SK-N-SH treated with all-trans-retinoic acid at 6 μM for 48 hours (cell line): ENCODE measurements at regions not wholly inside any gene's neighbourhood (a gene's known extent, or its start where the extent isn't known, plus 50 kb on each side); places are given as distances from the start of the nearest gene placed in this dataset.

Experiments
- ARNTL ChIP-seq: fragments of 450-650 bp; formaldehyde crosslinking; IDR thresholded peaks from 2 replicates; pipeline ENCODE4 v1.5.0; 2020; ENCODE audit warnings: low read depth, mild to moderate bottlenecking, moderate library complexity, borderline replicate concordance
- BACH2 ChIP-seq: fragments of 250-450 bp; sonication (Bioruptor Pico); IDR thresholded peaks from 2 replicates; pipeline ENCODE4 v1.9.0; 2021; ENCODE audit warnings: mild to moderate bottlenecking, borderline replicate concordance
- CSDC2 ChIP-seq: fragments of 250-450 bp; sonication (Bioruptor Pico); IDR thresholded peaks from 2 replicates; pipeline ENCODE4 v1.5.0; 2020; ENCODE audit warnings: mild to moderate bottlenecking, moderate library complexity
- ESRRG ChIP-seq: fragments of 250-450 bp; sonication (Bioruptor Pico); IDR thresholded peaks from 2 replicates; pipeline ENCODE4 v1.6.1; 2021; ENCODE audit warnings: mild to moderate bottlenecking
- ISL1 ChIP-seq: fragments of 250-450 bp; sonication (Bioruptor Pico); IDR thresholded peaks from 2 replicates; pipeline ENCODE4 v2.1.2; 2022; ENCODE audit warnings: mild to moderate bottlenecking, moderate library complexity
- OSR1 ChIP-seq: fragments of 250-450 bp; sonication (Bioruptor Pico); IDR thresholded peaks from 2 replicates; pipeline ENCODE4 v1.8.0; 2022; ENCODE audit warnings: moderate library complexity, mild to moderate bottlenecking, inconsistent platforms
- PATZ1 ChIP-seq: fragments of 250-450 bp; sonication (Bioruptor Pico); IDR thresholded peaks from 2 replicates; pipeline ENCODE4 v1.8.0; 2020; ENCODE audit warnings: mild to moderate bottlenecking, moderate library complexity, borderline replicate concordance
- POU6F1 ChIP-seq: fragments of 250-450 bp; sonication (Bioruptor Pico); IDR thresholded peaks from 2 replicates; pipeline ENCODE4 v1.8.0; 2021; ENCODE audit warnings: low read depth, mild to moderate bottlenecking, moderate library complexity, borderline replicate concordance
- RARB ChIP-seq: fragments of 250-450 bp; sonication (Bioruptor Pico); IDR thresholded peaks from 2 replicates; pipeline ENCODE4 v1.8.0; 2021; ENCODE audit warnings: mild to moderate bottlenecking, moderate library complexity
- TCF4 ChIP-seq: fragments of 250-450 bp; sonication (Bioruptor Pico); IDR thresholded peaks from 2 replicates; pipeline ENCODE4 v1.8.0; 2021; ENCODE audit warnings: mild to moderate bottlenecking, moderate library complexity, borderline replicate concordance
- TOX ChIP-seq: fragments of 250-450 bp; sonication (Bioruptor Pico); IDR thresholded peaks from 2 replicates; pipeline ENCODE4 v1.8.0; 2021; ENCODE audit warnings: mild to moderate bottlenecking, moderate library complexity, borderline replicate concordance
- TF ChIP-seq, protein P1 (sequence below): fragments of 250-450 bp; sonication (Bioruptor Pico); IDR thresholded peaks from 2 replicates; pipeline ENCODE4 v1.5.0; 2020; ENCODE audit warnings: mild to moderate bottlenecking, moderate library complexity
- TF ChIP-seq, protein P2 (sequence below): fragments of 250-450 bp; sonication (Bioruptor Pico); IDR thresholded peaks from 2 replicates; pipeline ENCODE4 v1.5.1; 2020; ENCODE audit warnings: low read depth, mild to moderate bottlenecking, moderate library complexity

DNA sequence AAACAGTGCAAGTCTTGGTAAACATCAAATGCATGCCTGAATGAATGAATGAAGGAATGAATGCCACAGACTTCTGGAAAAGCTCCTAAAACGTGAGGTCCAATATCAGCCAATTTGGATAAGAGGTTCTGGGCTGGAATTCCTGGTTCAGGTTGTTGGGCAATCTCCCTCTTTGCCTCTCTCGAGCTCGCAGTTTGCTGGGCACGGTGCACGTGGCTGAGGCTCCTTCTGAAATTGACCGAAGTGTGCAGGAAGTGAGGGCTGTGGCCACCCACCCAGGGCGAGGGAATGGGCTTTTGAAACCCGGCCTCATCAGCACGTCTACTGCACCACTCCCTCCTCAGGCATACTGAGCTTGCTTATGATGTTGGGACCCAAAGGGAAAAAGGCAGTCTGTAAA is 288.8 kb upstream of the HS6ST1 start:
- TF ChIP-seq TCF4 (CRISPR knock-in tag) (no peak), CSDC2 (CRISPR knock-in tag) (no peak), BACH2 (CRISPR knock-in tag) (no peak), RARB (CRISPR knock-in tag) (no peak), ARNTL (CRISPR knock-in tag) (no peak), OSR1 (CRISPR knock-in tag) (no peak), ISL1 (CRISPR knock-in tag) (no peak), ESRRG (CRISPR knock-in tag) (no peak), TOX (CRISPR knock-in tag) (no peak), PATZ1 (CRISPR knock-in tag) (no peak), POU6F1 (no peak)
- TF ChIP-seq, protein P1, sequence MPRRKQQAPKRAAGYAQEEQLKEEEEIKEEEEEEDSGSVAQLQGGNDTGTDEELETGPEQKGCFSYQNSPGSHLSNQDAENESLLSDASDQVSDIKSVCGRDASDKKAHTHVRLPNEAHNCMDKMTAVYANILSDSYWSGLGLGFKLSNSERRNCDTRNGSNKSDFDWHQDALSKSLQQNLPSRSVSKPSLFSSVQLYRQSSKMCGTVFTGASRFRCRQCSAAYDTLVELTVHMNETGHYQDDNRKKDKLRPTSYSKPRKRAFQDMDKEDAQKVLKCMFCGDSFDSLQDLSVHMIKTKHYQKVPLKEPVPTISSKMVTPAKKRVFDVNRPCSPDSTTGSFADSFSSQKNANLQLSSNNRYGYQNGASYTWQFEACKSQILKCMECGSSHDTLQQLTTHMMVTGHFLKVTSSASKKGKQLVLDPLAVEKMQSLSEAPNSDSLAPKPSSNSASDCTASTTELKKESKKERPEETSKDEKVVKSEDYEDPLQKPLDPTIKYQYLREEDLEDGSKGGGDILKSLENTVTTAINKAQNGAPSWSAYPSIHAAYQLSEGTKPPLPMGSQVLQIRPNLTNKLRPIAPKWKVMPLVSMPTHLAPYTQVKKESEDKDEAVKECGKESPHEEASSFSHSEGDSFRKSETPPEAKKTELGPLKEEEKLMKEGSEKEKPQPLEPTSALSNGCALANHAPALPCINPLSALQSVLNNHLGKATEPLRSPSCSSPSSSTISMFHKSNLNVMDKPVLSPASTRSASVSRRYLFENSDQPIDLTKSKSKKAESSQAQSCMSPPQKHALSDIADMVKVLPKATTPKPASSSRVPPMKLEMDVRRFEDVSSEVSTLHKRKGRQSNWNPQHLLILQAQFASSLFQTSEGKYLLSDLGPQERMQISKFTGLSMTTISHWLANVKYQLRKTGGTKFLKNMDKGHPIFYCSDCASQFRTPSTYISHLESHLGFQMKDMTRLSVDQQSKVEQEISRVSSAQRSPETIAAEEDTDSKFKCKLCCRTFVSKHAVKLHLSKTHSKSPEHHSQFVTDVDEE (CRISPR knock-in tag), result no peak
- TF ChIP-seq, protein P2, sequence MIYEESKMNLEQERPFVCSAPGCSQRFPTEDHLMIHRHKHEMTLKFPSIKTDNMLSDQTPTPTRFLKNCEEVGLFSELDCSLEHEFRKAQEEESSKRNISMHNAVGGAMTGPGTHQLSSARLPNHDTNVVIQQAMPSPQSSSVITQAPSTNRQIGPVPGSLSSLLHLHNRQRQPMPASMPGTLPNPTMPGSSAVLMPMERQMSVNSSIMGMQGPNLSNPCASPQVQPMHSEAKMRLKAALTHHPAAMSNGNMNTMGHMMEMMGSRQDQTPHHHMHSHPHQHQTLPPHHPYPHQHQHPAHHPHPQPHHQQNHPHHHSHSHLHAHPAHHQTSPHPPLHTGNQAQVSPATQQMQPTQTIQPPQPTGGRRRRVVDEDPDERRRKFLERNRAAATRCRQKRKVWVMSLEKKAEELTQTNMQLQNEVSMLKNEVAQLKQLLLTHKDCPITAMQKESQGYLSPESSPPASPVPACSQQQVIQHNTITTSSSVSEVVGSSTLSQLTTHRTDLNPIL, result no peak
